DND-41 (cell line): ENCODE measurements at regions not wholly inside any gene's neighbourhood (a gene's known extent, or its start where the extent isn't known, plus 50 kb on each side); places are given as distances from the start of the nearest gene placed in this dataset.

Experiments
- ATAC-seq: fragments of 200-7000 bp; cut with Tn5 transposase; 3 replicates; pipeline ENCODE4 v1.9.1; 2021; ENCODE audit warnings: low read depth; ENCODE audit not compliant: insufficient read depth
- DNase-seq: peaks from one replicate; pipeline ENCODE4 v3.0.0-alpha.2; 2020
- H2AFZ ChIP-seq: 2 replicates; pipeline ENCODE4 v1.6.0; 2012; ENCODE audit warnings: low read depth, low read length
- H3K27ac ChIP-seq: 2 replicates; pipeline ENCODE4 v1.5.1; 2012; ENCODE audit warnings: low read length, inconsistent platforms
- H3K27me3 ChIP-seq: fragments of 200-600 bp; sonication (generic); 2 replicates; pipeline ENCODE4 v1.6.0; 2012; ENCODE audit warnings: low read length, mild to moderate bottlenecking, inconsistent platforms; ENCODE audit not compliant: insufficient read depth, poor library complexity
- H3K36me3 ChIP-seq: 2 replicates; pipeline ENCODE4 v1.5.1; 2012; ENCODE audit warnings: low read length, inconsistent platforms; ENCODE audit not compliant: insufficient read depth
- H3K4me1 ChIP-seq: 2 replicates; pipeline ENCODE4 v1.5.1; 2012; ENCODE audit warnings: mild to moderate bottlenecking, low read length; ENCODE audit not compliant: insufficient read depth
- H3K4me2 ChIP-seq: 2 replicates; pipeline ENCODE4 v1.6.0; 2012; ENCODE audit warnings: mild to moderate bottlenecking, moderate library complexity, low read length, inconsistent platforms; ENCODE audit not compliant: insufficient read depth
- H3K4me3 ChIP-seq, 2 experiments: fragments of 200-600 bp in 1 of 2; shearing (Covaris generic) in 1 of 2; 2 replicates each; pipeline ENCODE4 v1.5.1; 2012 to 2016; ENCODE audit warnings: inconsistent platforms in 2 of 2, low read length in 2 of 2, mild to moderate bottlenecking in 2 of 2, low read depth in 1 of 2, moderate library complexity in 1 of 2
- H3K79me2 ChIP-seq: 2 replicates; pipeline ENCODE4 v1.6.0; 2012; ENCODE audit warnings: low read length, inconsistent platforms; ENCODE audit not compliant: insufficient read depth
- H3K9ac ChIP-seq: 2 replicates; pipeline ENCODE4 v1.6.0; 2012; ENCODE audit warnings: low read depth, mild to moderate bottlenecking, inconsistent platforms, low read length, moderate library complexity
- H3K9me3 ChIP-seq: 2 replicates; pipeline ENCODE4 v1.5.1; 2012; ENCODE audit warnings: low read length, moderate library complexity, mild to moderate bottlenecking, inconsistent platforms; ENCODE audit not compliant: insufficient read depth, severe bottlenecking
- H4K20me1 ChIP-seq: 2 replicates; pipeline ENCODE4 v1.6.0; 2012; ENCODE audit warnings: low read length; ENCODE audit not compliant: insufficient read depth
- EZH2 ChIP-seq: IDR thresholded peaks from 3 replicates; pipeline ENCODE4 v1.6.1; 2012; ENCODE audit warnings: borderline replicate concordance, low read depth, mild to moderate bottlenecking, moderate library complexity, low read length, inconsistent platforms; ENCODE audit not compliant: severe bottlenecking
- TF ChIP-seq, protein P1 (sequence below): IDR thresholded peaks from 2 replicates; pipeline ENCODE4 v1.5.1; 2012; ENCODE audit warnings: borderline replicate concordance, low read length, moderate library complexity, mild to moderate bottlenecking; ENCODE audit not compliant: poor library complexity, severe bottlenecking; ENCODE audit errors: extremely low read depth

DNA sequence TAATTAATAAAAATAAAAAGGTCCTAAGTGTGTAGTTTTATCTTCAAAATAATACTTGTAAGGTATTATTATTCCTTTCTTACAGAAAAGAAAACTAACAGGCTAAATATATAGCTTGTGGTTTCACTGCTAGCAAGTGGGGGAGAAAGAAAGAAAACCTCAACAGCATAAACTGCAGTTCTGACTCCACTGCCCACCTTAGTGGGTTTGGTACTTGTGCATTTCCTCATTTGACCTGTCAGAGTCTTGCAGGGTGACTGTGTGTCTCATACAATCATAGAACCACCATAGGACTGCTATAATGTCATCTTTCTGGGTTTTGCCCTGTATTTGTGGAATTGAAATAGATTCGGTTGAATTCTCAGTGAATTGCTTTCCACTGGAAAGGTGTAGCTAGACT, 94.7 kb upstream of the PUDP start:
- H3K4me3 ChIP-seq: no peak overlapping the region
- H3K27me3 ChIP-seq: no peaks in the 10 kb centered on the region
- H3K9me3 ChIP-seq: no peaks in the 10 kb centered on the region
- H2AFZ ChIP-seq: no peak overlapping the region
- H3K4me1 ChIP-seq: peaks cover 6% of the 10 kb centered on the region
- TF ChIP-seq, protein P1, sequence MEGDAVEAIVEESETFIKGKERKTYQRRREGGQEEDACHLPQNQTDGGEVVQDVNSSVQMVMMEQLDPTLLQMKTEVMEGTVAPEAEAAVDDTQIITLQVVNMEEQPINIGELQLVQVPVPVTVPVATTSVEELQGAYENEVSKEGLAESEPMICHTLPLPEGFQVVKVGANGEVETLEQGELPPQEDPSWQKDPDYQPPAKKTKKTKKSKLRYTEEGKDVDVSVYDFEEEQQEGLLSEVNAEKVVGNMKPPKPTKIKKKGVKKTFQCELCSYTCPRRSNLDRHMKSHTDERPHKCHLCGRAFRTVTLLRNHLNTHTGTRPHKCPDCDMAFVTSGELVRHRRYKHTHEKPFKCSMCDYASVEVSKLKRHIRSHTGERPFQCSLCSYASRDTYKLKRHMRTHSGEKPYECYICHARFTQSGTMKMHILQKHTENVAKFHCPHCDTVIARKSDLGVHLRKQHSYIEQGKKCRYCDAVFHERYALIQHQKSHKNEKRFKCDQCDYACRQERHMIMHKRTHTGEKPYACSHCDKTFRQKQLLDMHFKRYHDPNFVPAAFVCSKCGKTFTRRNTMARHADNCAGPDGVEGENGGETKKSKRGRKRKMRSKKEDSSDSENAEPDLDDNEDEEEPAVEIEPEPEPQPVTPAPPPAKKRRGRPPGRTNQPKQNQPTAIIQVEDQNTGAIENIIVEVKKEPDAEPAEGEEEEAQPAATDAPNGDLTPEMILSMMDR: no peak
- no peak for TF ChIP-seq EZH2
- no peaks in the 10 kb centered on the region for H3K36me3 ChIP-seq
- H3K9ac ChIP-seq: no peak overlapping the region
- no peak for DNase-seq
- no peaks in the 10 kb centered on the region; the same call in 1 of the 2 replicates for H3K79me2 ChIP-seq
- peak; percentile 63 for ATAC-seq
- no peaks in the 10 kb centered on the region for H4K20me1 ChIP-seq
- H3K4me2 ChIP-seq: no peak overlapping the region
- no peak overlapping the region for H3K27ac ChIP-seq

DNA sequence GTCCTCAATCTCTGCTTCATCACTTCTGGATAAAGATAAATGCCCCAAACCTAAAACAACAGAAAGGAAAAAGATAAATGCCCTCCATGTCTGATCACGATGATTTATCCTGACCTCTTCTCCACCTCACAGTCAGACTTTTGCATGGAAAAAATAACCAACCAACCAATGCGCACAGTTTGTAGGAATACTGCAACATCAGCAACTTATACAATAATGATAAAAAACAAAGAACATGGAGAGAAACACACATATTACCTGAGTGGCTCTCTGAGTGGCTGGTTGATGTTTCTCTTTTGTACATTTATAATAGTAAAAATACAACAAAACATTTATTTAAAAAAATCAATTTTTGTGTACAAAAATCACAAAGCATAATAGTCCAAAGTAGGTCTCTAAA, 93.0 kb upstream of the PUDP start:
- H3K27me3 ChIP-seq: no peaks in the 10 kb centered on the region
- no peak for TF ChIP-seq EZH2
- TF ChIP-seq, protein P1: no peak

DNA sequence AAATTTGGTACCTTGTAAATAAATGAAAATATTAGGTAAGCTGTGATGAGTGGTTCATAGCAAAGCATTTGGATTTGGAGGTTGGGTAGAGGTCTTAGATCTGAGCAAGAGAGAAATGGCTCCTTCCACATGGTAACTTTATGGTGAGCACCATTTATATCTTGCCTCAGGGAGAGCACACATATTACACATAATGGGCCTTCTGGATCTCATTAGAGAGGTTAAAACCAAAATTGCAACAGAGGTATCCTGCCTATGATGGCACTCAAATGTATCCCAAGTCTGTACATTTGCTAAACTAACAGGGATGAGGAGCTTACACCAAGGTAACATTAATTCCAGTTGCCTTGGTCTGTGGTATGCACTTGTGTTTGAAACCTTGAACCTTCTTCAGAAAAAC, 87.1 kb upstream of the PUDP start:
- TF ChIP-seq, protein P1: no peak
- TF ChIP-seq EZH2: no peak
- no peak for ATAC-seq
- no peak overlapping the region for H3K4me3 ChIP-seq

More for the DNA sequence above, 93.0 kb upstream of the PUDP start:
- H3K4me1 ChIP-seq: peaks cover 6% of the 10 kb centered on the region
- H2AFZ ChIP-seq: no peak overlapping the region
- no peak overlapping the region for H3K4me2 ChIP-seq
- no peaks in the 10 kb centered on the region; the same call in 1 of the 2 replicates for H3K79me2 ChIP-seq
- no peak overlapping the region for H3K9ac ChIP-seq
- H3K4me3 ChIP-seq: no peak overlapping the region
- H3K36me3 ChIP-seq: no peaks in the 10 kb centered on the region
- H4K20me1 ChIP-seq: no peaks in the 10 kb centered on the region
- H3K9me3 ChIP-seq: no peaks in the 10 kb centered on the region
- ATAC-seq (no peak), DNase-seq (no peak)
- H3K27ac ChIP-seq: no peak overlapping the region

More for the DNA sequence above, 87.1 kb upstream of the PUDP start:
- Histone ChIP-seq H3K36me3 (no peaks in the 10 kb centered on the region), H3K9ac (no peak overlapping the region), H3K27ac (no peak overlapping the region), H3K9me3 (no peaks in the 10 kb centered on the region), H3K4me1 (no peaks in the 10 kb centered on the region), H3K4me2 (no peak overlapping the region), H3K27me3 (no peaks in the 10 kb centered on the region), H4K20me1 (no peaks in the 10 kb centered on the region), H3K79me2 (no peaks in the 10 kb centered on the region), H2AFZ (no peak overlapping the region)
- DNase-seq: no peak
